Kidney tubule cell (primary cell): ENCODE measurements at regions not wholly inside any gene's neighbourhood (a gene's known extent, or its start where the extent isn't known, plus 50 kb on each side); places are given as distances from the start of the nearest gene placed in this dataset.
"Not testable (repeated sequence)": the region's sequence is repeated elsewhere in the genome, so short reads cannot be mapped to it uniquely, and the experiment has no call there.

Experiments
- DNase-seq: peaks from one replicate; pipeline ENCODE4 v3.0.0-alpha.2; 2018; ENCODE audit warnings: low spot score

- DNase-seq, result not testable (repeated sequence)
Observed at GRCh38 chr1:109857702-109858101, 52.9 kb upstream of the CSF1 start.

GRCh38 chr1:109855986-109856385 lies 54.7 kb upstream of the CSF1 start:
- not testable (repeated sequence) for DNase-seq

DNA sequence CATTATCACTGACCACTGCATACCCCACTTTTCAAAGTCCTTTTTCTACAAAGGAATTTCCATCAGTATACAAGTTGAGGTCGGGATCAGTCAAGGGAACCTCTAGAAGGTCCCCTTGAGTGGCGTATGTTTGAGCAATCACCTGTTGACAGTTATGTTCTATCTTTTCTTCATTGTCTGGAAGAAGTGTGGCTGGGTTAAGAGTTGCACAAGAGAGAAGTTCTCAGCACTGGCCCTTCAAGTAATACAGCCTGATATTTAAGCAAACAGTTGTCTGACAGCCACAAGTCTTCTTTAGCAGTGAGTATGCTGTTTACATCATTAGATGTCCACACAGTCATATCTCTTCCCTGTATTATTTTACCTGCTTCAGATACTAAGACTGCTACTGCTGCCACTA lies 56.7 kb upstream of the CSF1 start:
- not testable (repeated sequence) for DNase-seq

DNA sequence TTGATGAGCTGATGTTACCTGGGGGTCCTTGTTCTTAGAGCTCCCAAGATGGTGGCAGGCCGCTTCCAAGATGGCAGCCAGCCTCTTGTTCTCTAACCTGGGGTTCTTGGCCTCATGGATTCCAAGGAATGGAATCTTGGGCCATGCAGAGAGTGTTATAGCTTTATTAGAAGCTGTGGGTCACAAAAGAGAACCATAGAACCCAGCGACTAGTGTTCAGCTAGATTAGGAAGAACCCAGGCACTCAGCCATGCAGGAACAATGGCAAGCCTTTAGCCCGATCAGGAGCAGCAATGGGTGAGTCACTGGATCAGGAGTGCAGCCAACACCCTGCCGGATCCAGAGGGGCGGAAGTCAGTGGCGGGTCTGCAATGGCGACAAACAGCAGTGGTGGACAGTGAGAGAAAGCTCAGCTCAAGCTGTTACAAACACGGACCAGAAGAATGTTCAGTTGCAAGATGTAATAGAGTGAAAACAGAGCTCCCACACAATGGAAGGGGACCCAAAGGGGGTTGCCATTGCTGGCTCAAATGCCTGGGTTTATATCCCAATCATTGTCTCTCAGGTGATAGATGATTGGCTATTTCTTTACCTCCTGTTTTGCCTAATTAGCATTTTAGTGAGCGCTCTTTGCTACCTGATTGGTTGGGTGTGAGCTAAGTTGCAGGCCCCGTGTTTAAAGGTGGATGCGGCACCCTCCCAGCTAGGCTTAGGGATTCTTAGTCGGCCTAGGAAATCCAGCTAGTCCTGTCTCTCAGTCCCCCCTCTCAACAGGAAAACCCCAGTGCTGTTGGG lies 58.2 kb upstream of the CSF1 start:
- DNase-seq, result peak; percentile 43

DNA sequence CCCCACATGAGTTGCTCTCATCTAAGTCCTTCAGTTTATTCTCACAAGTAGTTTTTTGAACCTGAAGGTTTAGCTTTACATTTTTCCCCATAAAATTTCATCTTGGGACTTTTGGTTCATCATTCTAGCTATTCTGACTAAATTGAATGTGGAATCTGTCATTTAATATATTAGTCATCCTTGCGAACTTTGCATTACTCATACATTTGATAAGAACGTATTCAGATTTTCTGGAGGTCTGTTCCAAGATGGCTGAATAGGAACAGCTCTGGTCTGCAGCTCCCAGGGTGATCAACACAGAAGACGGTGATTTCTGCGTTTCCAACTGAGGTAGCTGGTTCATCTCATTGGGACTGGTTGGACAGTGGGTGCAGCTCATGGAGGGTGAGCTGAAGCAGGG lies 59.8 kb upstream of the CSF1 start:
- no peak for DNase-seq

DNA sequence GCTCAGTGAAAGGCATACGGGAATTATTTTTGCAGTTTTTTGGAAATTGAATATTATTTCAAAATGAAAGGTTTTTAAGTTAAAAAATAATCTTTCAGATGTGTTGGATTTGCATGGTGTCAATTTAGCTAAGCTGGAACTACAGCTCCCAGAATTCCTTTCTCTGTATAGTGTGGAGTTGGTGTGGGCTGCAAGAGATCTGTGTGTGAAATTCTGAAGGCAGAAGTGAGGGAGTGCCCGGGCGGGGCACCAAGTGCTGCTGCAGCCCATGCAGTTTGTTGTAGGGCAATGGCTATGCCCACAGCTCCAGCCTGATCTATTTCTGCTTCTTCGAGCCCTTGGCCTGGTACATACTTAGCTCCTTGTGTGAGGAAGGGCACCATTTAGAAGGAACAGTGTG lies 60.5 kb upstream of the CSF1 start:
- no peak for DNase-seq

DNA sequence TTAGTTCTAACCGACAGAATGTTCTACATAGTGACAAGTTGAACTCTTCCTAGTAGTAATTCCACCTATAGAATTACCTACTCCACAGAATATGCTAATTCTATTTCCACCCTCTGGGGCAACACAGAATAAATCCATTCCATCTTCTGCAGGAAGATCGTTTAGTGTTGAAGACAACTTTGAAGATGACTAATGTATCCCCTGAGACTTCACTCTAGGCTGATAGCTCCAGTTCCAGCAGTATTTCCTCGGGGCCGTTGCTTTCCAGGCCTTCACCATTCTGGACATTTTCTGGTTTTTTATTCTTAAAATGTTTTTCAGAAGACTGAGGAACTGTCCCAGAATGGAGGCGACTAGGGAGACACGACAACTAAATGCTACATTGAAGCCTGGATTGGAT lies 61.0 kb upstream of the CSF1 start:
- no peak for DNase-seq

DNA sequence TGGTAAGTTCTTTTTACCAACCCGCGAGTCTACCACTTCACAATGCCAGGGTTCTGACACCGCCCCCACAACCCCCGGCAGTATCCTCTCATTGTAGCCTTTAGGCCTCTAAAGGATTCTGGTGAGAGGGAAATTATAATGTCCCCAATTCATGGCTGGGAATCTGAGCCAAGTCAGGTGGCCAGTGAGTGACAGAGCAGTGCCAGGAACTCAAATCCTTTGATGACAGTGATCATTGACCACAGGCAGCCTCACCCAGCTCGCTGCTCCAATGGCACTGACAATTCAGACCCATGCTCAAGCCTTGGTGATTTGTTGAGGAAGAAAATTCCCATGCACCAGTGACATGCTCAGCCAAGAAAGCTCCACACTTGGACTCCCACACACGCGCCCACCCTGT lies 63.4 kb upstream of the CSF1 start:
- DNase-seq, result no peak

DNA sequence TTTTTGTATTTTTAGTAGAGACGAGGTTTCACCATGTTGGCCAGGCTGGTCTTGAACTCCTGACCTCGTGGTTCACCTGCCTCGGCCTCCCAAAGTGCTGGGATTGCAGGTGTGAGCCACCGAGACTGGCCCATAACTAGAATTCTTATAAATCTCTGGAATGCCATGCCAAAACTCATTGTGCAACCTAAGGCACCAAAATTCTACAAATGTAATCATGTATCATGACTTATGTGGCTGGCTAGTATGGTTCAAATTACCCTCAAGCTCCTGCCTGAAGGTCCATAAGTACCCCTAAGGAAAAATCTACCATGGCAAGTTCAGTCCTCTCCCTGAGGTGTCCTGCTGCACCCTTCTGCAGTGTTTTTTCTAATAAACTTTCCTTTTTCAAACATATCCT lies 63.8 kb upstream of the CSF1 start:
- DNase-seq, result no peak

GRCh38 chr1:109846162-109846561 lies 64.5 kb upstream of the CSF1 start:
- DNase-seq, result peak; percentile 39

DNA sequence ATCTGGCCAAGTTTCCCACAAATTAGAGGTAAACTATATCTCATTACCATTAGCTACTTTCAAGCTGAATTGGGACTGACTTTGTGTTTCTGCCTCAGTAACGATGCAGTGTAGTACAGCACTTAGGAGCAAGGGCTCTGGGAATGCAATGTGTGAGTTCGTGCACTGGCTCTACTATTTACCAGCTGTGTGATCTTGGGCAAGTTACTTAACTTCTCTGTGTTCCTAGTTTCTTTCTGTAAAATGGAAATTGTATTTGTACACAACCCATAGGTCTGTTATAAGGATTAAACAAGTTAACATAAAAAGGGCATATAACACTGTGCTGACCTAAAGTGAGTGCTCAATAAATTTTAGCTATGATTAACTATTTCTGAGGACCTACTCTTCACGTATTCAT lies 65.0 kb upstream of the CSF1 start:
- no peak for DNase-seq

DNA sequence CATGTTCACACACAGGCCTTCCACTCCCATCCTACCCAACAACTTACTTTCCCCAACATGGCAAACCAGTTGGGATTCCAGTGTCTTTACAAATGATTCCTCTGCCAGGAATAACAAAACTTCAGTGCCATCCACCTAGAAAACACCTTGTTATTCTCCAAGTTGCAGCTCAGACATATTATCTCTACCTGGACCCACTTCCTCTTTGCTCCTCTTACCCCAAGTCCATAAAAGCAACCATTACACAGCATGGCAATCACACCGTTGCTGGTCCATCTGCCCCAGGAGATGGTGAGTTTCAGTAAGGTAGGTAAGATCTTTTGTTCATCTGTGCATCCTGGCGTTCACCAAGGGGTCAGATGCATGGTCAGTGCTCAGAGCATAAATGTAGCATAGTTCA lies 66.0 kb upstream of the CSF1 start:
- DNase-seq, result no peak

- no peak for DNase-seq
Observed at GRCh38 chr1:109840011-109840629, 70.5 kb upstream of the CSF1 start.

GRCh38 chr1:109839276-109839675 lies 71.4 kb upstream of the CSF1 start:
- peak; percentile 74 for DNase-seq

DNA sequence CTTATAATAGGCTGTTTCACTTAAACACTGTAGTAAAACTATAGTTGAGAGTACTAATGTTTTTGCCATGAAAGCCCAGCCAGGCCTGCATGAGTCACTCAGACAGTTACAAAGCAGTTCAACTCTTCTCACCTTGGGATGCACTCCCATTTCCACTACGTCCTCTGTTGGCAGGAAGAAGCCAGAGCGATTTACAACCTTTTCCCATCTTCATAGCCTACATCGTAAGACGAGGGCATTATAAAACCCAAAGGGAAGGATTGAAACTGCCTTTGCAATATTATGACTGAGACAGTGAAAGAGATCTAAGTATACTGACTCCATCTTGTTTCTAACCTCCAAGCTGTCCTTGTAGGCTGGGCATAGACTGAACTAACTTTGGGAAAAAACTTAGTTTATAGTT lies 71.8 kb upstream of the CSF1 start:
- peak; percentile 68 for DNase-seq

DNA sequence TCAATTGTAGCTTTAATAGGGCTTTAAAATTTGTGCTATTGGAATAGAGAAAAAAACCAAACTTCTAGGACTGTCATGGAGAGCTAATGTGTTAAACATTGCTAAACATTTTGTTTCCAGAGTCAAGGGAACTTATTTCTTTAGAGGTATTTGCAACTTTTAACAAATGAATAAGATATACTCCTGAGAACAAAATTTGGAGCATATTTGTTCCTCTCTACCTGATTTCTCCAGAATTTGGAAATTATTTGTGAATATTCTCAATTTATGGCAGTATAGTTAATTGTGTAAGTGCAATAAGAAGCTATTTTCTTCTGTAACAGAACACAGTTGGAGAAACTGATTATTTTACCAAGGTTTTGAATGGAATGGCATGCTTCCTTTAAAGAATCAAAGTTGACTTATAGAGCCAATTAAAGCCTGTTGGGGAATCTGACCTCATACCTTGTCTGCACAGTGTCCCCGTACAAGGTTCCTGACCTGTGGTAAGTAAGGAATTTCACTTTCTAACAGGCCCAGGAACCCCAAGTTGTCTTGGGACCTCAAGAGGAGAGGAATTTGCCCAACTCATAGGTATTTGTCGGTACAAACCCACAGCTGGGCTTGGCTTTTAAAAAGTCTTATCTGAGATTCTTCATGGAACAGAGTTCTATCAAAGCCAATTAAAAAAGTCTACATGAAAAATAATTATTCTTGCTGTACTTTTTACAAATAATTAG lies 72.6 kb upstream of the CSF1 start:
- no peak for DNase-seq

- DNase-seq, result not testable (repeated sequence)
Observed at GRCh38 chr1:109835645-109836044, 71.9 kb upstream of the EPS8L3 start.

DNA sequence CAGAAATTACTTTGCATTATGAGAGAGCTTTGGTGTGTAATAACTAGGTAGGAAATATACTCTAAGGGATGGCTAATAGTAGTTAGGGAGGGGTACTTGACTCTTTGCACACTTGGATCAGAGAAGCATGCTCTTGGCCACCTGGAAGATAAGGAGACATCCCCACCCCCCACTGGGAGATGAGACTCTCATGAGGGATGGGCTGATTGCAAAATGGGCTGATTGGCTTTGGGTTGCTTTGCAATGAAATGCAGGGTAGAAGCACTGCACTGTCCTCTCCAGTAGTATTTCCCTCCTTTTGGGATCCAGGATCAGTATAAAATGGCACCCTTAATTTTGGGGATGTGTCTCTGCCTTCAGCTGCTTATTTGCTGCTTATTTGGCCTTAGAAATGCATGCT lies 71.2 kb upstream of the EPS8L3 start:
- no peak for DNase-seq

GRCh38 chr1:109832945-109833344 lies 69.2 kb upstream of the EPS8L3 start:
- no peak for DNase-seq

- peak; percentile 33 for DNase-seq
Observed at GRCh38 chr1:109828756-109829505, 65.2 kb upstream of the EPS8L3 start.

GRCh38 chr1:109827986-109828385 lies 64.3 kb upstream of the EPS8L3 start:
- DNase-seq, result no peak

GRCh38 chr1:109827466-109827865 lies 63.7 kb upstream of the EPS8L3 start:
- peak; percentile 47 for DNase-seq
